T-helper 17 cell (primary cell): ENCODE measurements at regions not wholly inside any gene's neighbourhood (a gene's known extent, or its start where the extent isn't known, plus 50 kb on each side); places are given as distances from the start of the nearest gene placed in this dataset.
A peak's percentile ranks its signal among the peaks of the same experiment; 100 is the strongest.

ENCODE experiments used
- ATAC-seq: fragments of 150-1000 bp; cut with Tn5 transposase; 2 replicates; pipeline ENCODE4 v1.10.0; 2021; ENCODE audit warnings: mild to moderate bottlenecking, moderate library complexity
- DNase-seq, 3 donors: peaks; one replicate each; pipeline versions ENCODE4 v3.0.0 to v3.0.0-alpha.2; 2020 to 2021
- H3K9me3 ChIP-seq: one replicate; pipeline ENCODE4 v1.7.0; 2013; ENCODE audit warnings: low read length, mild to moderate bottlenecking; ENCODE audit not compliant: control insufficient read depth, poor library complexity, severe bottlenecking
- H3K27ac Mint-ChIP-seq: one replicate; pipeline ENCODE4 v1.8.0; 2022; ENCODE audit warnings: mild to moderate bottlenecking, moderate library complexity, mixed read lengths
- H3K27me3 Mint-ChIP-seq: one replicate; pipeline ENCODE4 v1.8.0; 2022; ENCODE audit warnings: mixed read lengths
- H3K36me3 Mint-ChIP-seq: one replicate; pipeline ENCODE4 v1.8.0; 2022; ENCODE audit warnings: low read depth, mixed read lengths
- H3K4me1 Mint-ChIP-seq: one replicate; pipeline ENCODE4 v1.8.0; 2022; ENCODE audit warnings: mild to moderate bottlenecking, mixed read lengths
- H3K4me3 Mint-ChIP-seq: one replicate; pipeline ENCODE4 v1.8.0; 2022; ENCODE audit warnings: mild to moderate bottlenecking, moderate library complexity, mixed read lengths

DNA sequence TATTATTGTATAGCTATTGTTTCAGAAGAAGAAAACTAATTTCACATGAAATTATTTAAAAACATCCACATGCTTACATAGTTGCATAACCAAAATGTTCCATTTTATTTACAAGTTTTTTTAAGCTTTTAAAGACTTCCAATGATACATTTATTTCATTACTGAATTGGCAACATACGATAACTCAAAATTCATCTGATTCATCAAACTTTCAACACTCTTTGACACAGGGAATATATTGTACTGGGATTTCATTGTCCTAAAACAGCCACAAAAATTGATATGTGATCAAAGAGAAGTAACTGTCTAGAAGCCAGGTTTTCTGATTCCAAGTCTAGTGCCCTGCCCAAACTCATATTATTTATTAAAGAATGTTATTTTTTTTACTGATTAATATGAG, 131.4 kb upstream of the USP24 start:
- no peak for ATAC-seq
- Mint-ChIP-seq H3K27me3 (peaks cover 23% of the 10 kb centered on the region), H3K4me3 (no peak overlapping the region)

DNA sequence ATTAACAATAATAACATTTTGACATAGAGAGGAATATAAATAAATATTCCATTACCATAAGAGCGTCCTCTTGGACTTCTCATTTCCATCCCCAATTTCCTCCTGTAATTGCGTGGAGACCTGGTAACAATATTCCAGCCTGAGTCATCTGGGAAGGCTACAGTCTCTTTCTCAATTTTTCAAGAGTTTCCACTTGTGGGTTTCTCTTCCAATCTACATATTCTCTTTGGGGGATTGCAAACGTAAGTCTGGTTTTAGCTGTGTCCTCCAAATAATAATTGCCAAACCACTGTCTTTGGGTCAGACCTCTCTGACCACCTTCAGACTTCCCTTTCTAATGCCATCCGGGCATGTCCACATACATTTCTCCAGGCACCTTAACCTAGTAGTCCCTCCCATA, 124.5 kb upstream of the USP24 start:
- no peak for DNase-seq
- no peak overlapping the region for H3K27ac Mint-ChIP-seq
- no peaks in the 10 kb centered on the region for H3K27me3 Mint-ChIP-seq
- H3K9me3 ChIP-seq, result no peaks in the 10 kb centered on the region
- no peak for ATAC-seq
- H3K4me3 Mint-ChIP-seq, result no peak overlapping the region
- H3K36me3 Mint-ChIP-seq, result peaks cover 3% of the 10 kb centered on the region
- H3K4me1 Mint-ChIP-seq, result peaks cover 2% of the 10 kb centered on the region

More for the DNA sequence above, 131.4 kb upstream of the USP24 start:
- peaks cover 3% of the 10 kb centered on the region for H3K36me3 Mint-ChIP-seq
- no peaks in the 10 kb centered on the region for H3K9me3 ChIP-seq
- DNase-seq, result no peak
- no peaks in the 10 kb centered on the region for H3K4me1 Mint-ChIP-seq
- no peak overlapping the region for H3K27ac Mint-ChIP-seq

DNA sequence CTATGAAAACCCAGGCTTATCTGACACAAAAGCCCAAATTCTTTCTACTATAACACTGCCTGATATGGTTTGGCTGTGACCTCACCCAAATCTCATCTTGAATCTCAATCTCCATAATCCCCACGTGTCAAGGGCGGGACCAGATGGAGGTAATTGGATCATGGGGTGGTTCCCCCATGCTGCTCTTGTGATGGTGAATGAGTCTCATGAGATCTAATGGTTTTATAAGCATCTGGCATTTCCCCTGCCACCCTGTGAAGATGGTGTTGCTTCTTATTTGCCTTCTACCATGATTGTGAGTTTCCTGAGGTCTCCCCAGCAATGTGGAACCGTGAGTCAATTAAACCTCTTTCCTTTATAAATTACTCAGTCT, 123.3 kb upstream of the USP24 start:
- ATAC-seq (no peak), DNase-seq (no peak)
- Mint-ChIP-seq H3K4me3 (no peak overlapping the region), H3K4me1 (peaks cover 4% of the 10 kb centered on the region), H3K27me3 (no peaks in the 10 kb centered on the region), H3K36me3 (peaks cover 9% of the 10 kb centered on the region), H3K27ac (no peak overlapping the region)
- no peaks in the 10 kb centered on the region for H3K9me3 ChIP-seq

DNA sequence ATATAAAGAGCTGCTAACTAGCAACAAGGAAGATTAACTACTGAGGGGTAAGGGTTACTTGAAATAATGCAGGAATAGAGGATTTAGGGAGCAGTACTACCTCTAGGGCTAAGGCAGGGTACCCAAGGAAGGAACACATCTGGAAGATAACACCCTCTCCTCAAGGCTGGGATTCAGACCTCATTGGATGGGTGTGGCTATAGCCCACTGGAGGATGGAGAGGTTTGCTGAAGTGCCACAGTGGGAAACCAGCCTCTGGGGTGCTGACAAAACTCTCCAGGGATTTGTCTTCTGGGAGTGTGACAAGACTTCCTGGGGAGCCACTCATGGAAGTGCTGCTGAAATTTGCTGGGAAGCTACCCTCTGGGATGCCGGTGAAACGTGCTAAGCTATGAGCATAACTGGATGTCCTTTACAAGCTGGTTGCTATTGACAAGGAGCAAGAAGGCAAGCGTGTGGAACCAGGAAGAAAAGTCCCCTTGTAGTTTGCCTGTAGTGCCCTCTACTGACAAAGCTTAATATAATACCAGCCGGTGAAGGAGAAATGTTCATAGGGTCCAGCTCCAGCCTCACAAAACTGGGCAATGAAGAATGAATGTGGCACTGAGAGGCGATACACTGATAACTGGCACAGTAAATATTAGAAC, 122.8 kb upstream of the USP24 start:
- H3K27ac Mint-ChIP-seq, result no peak overlapping the region

DNA sequence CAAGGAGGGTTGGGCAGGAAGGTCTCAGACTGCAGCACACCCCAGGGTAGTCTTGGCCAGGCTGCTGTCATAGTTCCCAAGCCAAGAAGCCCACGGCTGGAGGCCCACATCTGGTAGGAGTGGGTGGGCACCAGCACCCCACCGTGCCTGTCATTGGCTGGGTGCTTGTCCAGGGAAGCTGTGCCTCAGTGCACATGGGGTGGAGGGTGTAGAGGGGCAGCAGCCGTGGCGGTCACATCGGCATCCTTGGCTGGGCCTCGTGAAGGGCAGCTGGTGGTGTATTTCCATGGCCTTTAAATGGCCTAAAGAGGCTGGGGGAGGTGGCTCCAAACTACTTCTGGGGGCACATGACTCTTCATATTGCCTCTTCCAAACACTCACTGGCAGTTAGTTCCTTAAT, 119.6 kb upstream of the USP24 start:
- no peaks in the 10 kb centered on the region for H3K27me3 Mint-ChIP-seq
- peak overlapping the region; percentile 29 for H3K27ac Mint-ChIP-seq
- H3K4me3 Mint-ChIP-seq, result no peak overlapping the region
- no peak for DNase-seq
- H3K36me3 Mint-ChIP-seq, result peaks cover 6% of the 10 kb centered on the region
- ATAC-seq, result no peak
- H3K9me3 ChIP-seq, result no peaks in the 10 kb centered on the region
- H3K4me1 Mint-ChIP-seq, result peaks cover 4% of the 10 kb centered on the region

More for the DNA sequence above, 122.8 kb upstream of the USP24 start:
- peaks cover 4% of the 10 kb centered on the region for H3K4me1 Mint-ChIP-seq
- H3K27me3 Mint-ChIP-seq, result no peaks in the 10 kb centered on the region
- no peak for ATAC-seq
- H3K9me3 ChIP-seq, result no peaks in the 10 kb centered on the region
- peaks cover 9% of the 10 kb centered on the region for H3K36me3 Mint-ChIP-seq
- no peak for DNase-seq
- no peak overlapping the region for H3K4me3 Mint-ChIP-seq

DNA sequence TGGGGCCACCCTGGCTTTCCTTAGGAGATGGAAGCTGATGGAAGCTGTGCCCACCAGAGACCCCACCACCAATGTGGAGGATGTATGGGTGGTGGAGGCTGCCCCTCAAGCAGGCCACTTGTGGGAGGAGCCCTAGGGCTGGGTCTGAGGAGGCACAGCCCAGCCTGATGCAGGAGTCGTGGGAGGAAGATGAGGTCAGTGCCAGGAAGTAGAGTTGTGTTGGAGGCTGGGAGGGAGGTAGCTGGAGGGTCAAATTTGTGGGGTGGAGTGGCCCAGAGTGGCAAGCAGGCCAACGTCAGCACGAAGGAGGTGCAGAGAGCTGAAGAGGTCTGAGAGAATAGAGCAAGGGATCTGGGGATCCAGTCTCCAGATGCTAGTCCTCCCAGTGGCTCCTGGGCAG, 119.0 kb upstream of the USP24 start:
- no peaks in the 10 kb centered on the region for H3K9me3 ChIP-seq
- DNase-seq (no peak), ATAC-seq (no peak)
- Mint-ChIP-seq H3K27me3 (no peaks in the 10 kb centered on the region), H3K4me3 (no peak overlapping the region), H3K4me1 (peaks cover 4% of the 10 kb centered on the region), H3K27ac (peak overlapping the region; percentile 29), H3K36me3 (peaks cover 6% of the 10 kb centered on the region)

DNA sequence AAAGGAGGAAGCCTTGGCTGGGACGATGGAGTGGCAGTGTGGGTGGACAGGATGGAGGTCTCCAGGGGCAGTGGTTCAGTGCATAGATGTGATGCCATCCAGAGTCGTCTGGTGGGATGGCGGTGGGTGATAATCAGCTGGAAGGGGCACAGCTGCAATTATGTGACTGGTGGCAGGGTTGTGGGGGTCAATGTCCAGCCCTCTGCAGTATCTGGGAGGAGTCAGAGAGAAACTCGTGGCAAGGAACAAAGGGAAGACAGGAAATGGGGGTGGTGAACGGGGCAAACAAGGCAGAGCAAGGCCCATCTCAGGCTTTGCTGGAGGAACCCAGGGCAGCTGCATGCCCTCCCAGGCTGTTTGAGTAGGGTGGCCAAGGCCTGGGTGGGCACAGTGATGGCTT, 118.3 kb upstream of the USP24 start:
- Mint-ChIP-seq H3K27me3 (no peaks in the 10 kb centered on the region), H3K4me3 (no peak overlapping the region), H3K36me3 (peaks cover 6% of the 10 kb centered on the region), H3K27ac (no peak overlapping the region), H3K4me1 (peaks cover 4% of the 10 kb centered on the region)
- DNase-seq (no peak), ATAC-seq (no peak)
- no peaks in the 10 kb centered on the region for H3K9me3 ChIP-seq

DNA sequence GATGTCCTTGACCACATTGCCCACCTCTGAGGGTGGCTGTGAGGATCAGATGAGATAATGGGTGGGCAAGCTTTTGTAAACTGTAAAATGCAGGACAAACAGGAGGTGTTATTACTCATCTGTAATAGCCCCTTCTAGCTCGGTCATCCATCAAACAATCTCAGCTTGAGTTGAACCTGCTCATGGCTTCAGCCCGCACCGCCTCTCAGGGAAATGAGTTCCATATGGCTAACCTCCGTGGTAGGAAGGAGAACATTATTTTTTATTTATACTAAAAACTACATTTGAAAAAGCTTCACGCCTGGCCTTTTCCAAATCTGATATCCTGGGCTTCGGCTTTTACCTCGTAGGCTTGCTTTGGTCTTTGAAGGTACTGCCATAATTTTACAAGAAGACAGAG, 116.2 kb upstream of the USP24 start:
- H3K36me3 Mint-ChIP-seq, result peaks cover 6% of the 10 kb centered on the region
- DNase-seq (no peak), ATAC-seq (no peak)
- peaks cover 7% of the 10 kb centered on the region for H3K4me1 Mint-ChIP-seq
- no peak overlapping the region for H3K27ac Mint-ChIP-seq
- H3K4me3 Mint-ChIP-seq, result no peak overlapping the region
- peaks cover 10% of the 10 kb centered on the region for H3K27me3 Mint-ChIP-seq
- no peaks in the 10 kb centered on the region for H3K9me3 ChIP-seq

DNA sequence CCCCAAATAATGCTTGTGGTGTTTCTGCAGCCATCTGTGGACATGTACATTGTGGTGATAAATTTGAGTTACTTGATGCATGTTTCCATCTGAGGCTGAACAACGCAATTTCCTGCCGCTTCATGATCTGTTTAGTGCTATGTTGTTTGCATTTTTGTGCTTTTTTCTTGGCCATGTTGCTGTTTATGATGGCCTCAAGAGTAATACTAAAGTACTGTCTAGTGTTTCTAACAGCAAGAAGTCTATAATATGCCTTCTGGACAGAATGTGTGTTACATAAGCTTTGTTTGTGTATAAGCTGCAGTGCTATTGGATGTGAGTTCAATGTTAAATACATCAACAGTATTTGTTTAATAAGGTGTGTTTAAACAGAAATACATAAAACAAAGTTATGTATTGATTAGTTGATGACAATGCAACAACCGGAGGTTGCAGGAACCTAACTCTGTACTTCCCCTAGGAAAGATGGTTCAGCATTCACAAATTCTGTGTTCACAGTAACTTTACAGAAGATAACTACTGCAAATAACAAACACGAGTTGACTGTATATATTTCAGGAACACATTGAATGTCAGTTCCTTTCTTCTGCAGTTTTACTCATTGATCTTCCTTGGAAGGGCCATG, 114.8 kb upstream of the USP24 start:
- no peak for DNase-seq
- Mint-ChIP-seq H3K27me3 (peaks cover 21% of the 10 kb centered on the region), H3K27ac (no peak overlapping the region)

DNA sequence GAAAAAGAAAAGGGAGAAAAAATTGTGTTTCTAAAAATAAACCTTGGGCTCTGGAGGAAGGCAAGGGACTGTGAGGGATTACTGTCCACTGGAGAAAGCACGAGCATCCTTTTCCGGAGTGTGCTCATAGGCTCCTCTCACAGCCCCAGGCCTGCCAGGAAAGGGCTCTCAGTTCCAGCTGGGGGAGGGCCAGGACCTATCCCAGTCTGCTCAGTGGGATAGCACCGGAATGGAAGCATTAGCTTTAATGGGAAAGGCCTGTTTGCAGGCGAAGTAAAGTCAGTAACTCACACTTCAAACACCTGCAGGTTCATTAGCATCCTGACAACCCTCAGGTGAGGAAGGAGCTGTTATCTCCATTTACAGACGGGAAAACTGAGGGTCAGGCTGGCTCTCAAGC, 113.9 kb upstream of the USP24 start:
- ATAC-seq (no peak), DNase-seq (no peak)
- Mint-ChIP-seq H3K27me3 (peaks cover 21% of the 10 kb centered on the region), H3K4me1 (peaks cover 3% of the 10 kb centered on the region), H3K4me3 (no peak overlapping the region), H3K36me3 (peaks cover under 1% of the 10 kb centered on the region), H3K27ac (no peak overlapping the region)
- H3K9me3 ChIP-seq, result no peaks in the 10 kb centered on the region

More for the DNA sequence above, 114.8 kb upstream of the USP24 start:
- Mint-ChIP-seq H3K4me1 (peaks cover 6% of the 10 kb centered on the region), H3K4me3 (no peak overlapping the region), H3K36me3 (peaks cover 6% of the 10 kb centered on the region)
- no peak for ATAC-seq
- H3K9me3 ChIP-seq, result no peaks in the 10 kb centered on the region

DNA sequence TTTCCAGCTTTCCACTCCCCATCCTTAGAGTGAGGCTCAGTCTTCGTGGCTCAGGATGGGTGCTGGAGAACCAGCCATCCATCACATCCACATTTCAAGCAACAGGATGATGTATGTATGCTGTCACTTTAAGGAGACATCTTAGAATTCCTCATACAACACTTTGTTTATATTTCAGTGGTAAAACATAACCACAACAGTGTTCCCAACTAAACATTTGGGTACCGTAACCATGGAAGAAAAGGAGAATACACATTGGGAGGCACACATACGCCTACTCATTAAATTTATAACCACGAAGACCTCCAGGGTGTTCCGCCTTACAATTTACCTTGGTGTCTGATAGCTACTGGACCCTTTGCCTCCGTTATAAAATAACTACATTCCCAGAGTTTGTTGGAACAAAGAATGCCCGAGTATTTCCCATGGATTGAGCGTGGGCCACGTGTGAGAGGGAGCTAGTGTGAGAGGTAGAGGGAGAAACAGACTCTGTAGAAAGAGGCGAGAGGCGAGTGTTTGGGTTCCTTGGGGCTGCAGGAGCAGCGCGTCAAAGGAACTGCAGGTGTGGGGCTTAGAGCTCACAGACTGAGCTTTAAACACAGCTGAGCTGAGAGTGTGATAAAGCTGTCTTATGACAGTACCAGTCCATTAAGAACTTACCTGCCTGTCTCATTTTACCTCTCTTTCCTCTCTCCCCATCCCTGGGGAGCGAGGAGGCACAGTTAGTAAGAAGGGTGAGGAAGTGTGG, 111.5 kb upstream of the USP24 start:
- no peak overlapping the region for H3K4me3 Mint-ChIP-seq
- no peaks in the 10 kb centered on the region for H3K9me3 ChIP-seq
- DNase-seq (no peak), ATAC-seq (no peak)
- peaks cover 21% of the 10 kb centered on the region for H3K27me3 Mint-ChIP-seq
- no peaks in the 10 kb centered on the region for H3K36me3 Mint-ChIP-seq
- no peak overlapping the region for H3K27ac Mint-ChIP-seq
- H3K4me1 Mint-ChIP-seq, result peaks cover 3% of the 10 kb centered on the region

DNA sequence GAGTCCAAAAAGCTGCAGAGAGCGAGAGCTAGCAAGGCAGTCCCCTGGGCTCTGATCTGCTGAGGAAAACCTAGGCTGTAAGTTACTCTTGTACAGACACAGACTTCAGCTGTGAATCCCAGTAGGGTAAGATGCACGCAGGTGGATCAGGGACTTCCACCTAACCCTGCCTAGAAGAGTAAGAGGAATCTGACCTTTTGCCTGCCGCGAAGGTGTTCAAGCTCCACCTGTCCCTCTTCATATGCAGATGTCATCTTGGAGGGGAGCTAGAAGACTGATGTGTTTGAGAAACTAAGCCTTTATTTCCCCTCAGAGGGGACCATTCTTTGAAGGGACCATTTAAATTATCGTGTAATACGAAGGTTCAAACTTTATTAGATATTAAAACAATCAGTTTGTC, 108.6 kb upstream of the USP24 start:
- Mint-ChIP-seq H3K27me3 (peaks cover 28% of the 10 kb centered on the region), H3K27ac (no peak overlapping the region), H3K4me1 (peaks cover 3% of the 10 kb centered on the region), H3K36me3 (no peaks in the 10 kb centered on the region), H3K4me3 (no peak overlapping the region)
- DNase-seq (no peak), ATAC-seq (no peak)
- no peaks in the 10 kb centered on the region for H3K9me3 ChIP-seq

DNA sequence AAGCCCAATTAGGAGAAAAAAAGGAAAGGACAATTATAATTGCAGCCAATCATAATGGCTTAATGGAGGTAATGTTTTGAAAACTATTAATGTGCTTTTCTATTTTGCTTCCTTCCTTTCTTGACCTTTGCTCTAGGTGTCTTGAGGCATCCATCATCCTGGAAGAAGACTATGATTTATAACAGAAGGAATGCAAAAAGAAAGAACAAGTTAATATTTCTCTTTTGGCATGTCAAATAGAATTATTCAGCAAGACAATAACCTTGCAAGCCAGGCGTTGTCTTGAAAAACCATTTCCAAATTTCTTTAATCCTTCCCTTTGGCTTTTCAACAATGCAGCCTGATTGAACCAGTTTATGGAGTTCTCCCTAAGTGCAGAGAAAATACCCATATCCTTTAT, 107.7 kb upstream of the USP24 start:
- DNase-seq (no peak), ATAC-seq (no peak)
- Mint-ChIP-seq H3K36me3 (no peaks in the 10 kb centered on the region), H3K27ac (no peak overlapping the region), H3K4me3 (no peak overlapping the region), H3K4me1 (peaks cover 3% of the 10 kb centered on the region), H3K27me3 (peaks cover 28% of the 10 kb centered on the region)
- no peaks in the 10 kb centered on the region for H3K9me3 ChIP-seq

DNA sequence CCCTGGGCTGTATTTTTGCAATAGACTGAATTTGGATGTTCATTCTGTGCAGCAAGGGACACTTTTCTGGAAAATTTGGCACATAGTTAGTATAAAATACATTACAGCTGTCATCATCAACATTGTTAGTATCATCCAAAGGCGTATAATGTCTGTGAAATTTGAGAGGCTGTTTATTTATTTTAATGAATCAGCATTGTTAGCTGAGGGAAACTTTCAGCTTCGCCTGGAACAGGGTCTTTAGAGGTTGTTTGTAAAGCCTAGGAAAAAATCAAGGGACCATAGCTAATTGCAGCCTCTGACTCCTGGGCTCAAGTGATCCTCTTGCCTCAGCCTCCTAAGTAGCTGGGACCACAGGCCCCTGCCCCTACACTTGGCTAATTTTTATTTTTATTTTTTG, 106.8 kb upstream of the USP24 start:
- no peak overlapping the region for H3K27ac Mint-ChIP-seq
- DNase-seq (no peak), ATAC-seq (no peak)
- H3K4me1 Mint-ChIP-seq, result peaks cover 9% of the 10 kb centered on the region
- peaks cover 24% of the 10 kb centered on the region for H3K27me3 Mint-ChIP-seq
- no peaks in the 10 kb centered on the region for H3K36me3 Mint-ChIP-seq
- H3K9me3 ChIP-seq, result no peaks in the 10 kb centered on the region
- no peak overlapping the region for H3K4me3 Mint-ChIP-seq
